ENCODE measurements at regions not wholly inside any gene's neighbourhood (a gene's known extent, or its start where the extent isn't known, plus 50 kb on each side); places are given as distances from the start of the nearest gene placed in this dataset.
A peak's percentile ranks its signal among the peaks of the same experiment; 100 is the strongest.
"Not testable (repeated sequence)": the region's sequence is repeated elsewhere in the genome, so short reads cannot be mapped to it uniquely, and the experiment has no call there.

DNA sequence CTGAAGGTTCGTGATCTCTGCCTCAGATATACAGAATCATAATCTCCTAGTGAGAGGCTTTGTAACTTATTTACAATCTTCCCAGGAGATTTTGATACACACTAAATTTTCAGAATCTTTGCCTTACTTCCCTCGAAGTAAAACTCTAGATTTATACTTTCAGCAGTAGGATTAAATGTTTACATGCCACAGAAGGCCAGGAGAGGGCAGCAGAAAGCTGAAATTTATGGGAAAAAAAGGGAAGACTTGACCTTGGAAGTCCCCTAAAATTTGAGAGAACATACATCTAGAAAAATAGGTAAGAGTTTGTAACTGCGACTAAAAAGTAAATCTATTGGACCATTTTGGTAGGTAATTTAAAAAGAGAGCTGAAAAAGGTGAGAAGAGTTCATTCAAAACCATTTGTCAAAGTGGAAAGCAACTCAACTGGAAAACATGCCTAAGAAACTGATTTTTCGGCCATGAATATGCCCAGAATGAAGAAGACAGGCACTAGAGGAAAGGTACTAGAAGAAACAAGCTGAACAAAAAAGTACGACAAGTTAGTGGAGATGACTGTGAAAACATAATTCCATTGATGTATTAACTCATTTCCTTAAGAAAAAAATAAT, 242.0 kb upstream of the MDGA2 start:
- no peaks in the 10 kb centered on the region for H3K27me3 ChIP-seq (ENCODE audit: insufficient read depth, low read length)
- H3K9me3 ChIP-seq (ENCODE audit: control insufficient read depth in 1 of 2, insufficient read depth in 1 of 2, low read depth in 1 of 2, low read length in 2 of 2), result no peaks in the 10 kb centered on the region; a peak in 1 of 4 replicates
- no TSS peak for BruUV-seq (replicated peaks)
- H2AFZ ChIP-seq (ENCODE audit: low read depth, low read length, poor library complexity, severe bottlenecking), result no peak overlapping the region
- intact Hi-C loops (cut with micrococcal nuclease), result loop anchor here (1.0 to 2.0 kb wide), 2 partner anchors 481 to 1255 kb away; no protein-coding TSS in a partner anchor
- TF ChIP-seq CBX3 (IDR thresholded peaks at IDR 0.05; ENCODE audit: low read depth), result no peak
- no peak for TF ChIP-seq ZNF274 (IDR thresholded peaks at IDR 0.05; ENCODE audit: low read depth, low read length)
- peak; percentile 53 for TF ChIP-seq RAD21 (IDR thresholded peaks at IDR 0.05; ENCODE audit: low read depth)
- TF ChIP-seq FOSL1 (IDR thresholded peaks at IDR 0.05; ENCODE audit: low read depth), result no peak
- no peak for TF ChIP-seq EZH2phosphoT487 (IDR thresholded peaks at IDR 0.05; ENCODE audit: borderline replicate concordance)
- TF ChIP-seq, protein P1, sequence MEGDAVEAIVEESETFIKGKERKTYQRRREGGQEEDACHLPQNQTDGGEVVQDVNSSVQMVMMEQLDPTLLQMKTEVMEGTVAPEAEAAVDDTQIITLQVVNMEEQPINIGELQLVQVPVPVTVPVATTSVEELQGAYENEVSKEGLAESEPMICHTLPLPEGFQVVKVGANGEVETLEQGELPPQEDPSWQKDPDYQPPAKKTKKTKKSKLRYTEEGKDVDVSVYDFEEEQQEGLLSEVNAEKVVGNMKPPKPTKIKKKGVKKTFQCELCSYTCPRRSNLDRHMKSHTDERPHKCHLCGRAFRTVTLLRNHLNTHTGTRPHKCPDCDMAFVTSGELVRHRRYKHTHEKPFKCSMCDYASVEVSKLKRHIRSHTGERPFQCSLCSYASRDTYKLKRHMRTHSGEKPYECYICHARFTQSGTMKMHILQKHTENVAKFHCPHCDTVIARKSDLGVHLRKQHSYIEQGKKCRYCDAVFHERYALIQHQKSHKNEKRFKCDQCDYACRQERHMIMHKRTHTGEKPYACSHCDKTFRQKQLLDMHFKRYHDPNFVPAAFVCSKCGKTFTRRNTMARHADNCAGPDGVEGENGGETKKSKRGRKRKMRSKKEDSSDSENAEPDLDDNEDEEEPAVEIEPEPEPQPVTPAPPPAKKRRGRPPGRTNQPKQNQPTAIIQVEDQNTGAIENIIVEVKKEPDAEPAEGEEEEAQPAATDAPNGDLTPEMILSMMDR (IDR thresholded peaks at IDR 0.05 in 2 of 3, conservative IDR thresholded peaks at IDR 0.05 in 1 of 3; ENCODE audit: borderline replicate concordance in 1 of 3, insufficient read depth in 1 of 3, low read depth in 2 of 3, low read length in 2 of 3), result peak; percentile 11 to 65 (median 37); a peak in 4 of 6 replicates
- TF ChIP-seq, protein P2, sequence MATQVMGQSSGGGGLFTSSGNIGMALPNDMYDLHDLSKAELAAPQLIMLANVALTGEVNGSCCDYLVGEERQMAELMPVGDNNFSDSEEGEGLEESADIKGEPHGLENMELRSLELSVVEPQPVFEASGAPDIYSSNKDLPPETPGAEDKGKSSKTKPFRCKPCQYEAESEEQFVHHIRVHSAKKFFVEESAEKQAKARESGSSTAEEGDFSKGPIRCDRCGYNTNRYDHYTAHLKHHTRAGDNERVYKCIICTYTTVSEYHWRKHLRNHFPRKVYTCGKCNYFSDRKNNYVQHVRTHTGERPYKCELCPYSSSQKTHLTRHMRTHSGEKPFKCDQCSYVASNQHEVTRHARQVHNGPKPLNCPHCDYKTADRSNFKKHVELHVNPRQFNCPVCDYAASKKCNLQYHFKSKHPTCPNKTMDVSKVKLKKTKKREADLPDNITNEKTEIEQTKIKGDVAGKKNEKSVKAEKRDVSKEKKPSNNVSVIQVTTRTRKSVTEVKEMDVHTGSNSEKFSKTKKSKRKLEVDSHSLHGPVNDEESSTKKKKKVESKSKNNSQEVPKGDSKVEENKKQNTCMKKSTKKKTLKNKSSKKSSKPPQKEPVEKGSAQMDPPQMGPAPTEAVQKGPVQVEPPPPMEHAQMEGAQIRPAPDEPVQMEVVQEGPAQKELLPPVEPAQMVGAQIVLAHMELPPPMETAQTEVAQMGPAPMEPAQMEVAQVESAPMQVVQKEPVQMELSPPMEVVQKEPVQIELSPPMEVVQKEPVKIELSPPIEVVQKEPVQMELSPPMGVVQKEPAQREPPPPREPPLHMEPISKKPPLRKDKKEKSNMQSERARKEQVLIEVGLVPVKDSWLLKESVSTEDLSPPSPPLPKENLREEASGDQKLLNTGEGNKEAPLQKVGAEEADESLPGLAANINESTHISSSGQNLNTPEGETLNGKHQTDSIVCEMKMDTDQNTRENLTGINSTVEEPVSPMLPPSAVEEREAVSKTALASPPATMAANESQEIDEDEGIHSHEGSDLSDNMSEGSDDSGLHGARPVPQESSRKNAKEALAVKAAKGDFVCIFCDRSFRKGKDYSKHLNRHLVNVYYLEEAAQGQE (IDR thresholded peaks at IDR 0.05; ENCODE audit: low read depth), result no peak
- H3K9me2 ChIP-seq (ENCODE audit: insufficient read depth), result no peaks in the 10 kb centered on the region
- peak; percentile 28 for DNase-seq (ENCODE audit: low read depth, low spot score)
- ChIA-PET POLR2A (no interaction called here), RAD21 (ENCODE audit: low non-redundant PET in 1 of 2, low total read pairs in 2 of 2, uncharacterized antibody in 2 of 2, unreplicated experiment in 2 of 2) (no interaction called here), CTCF (interaction anchor here (0.6 to 1.6 kb wide), 4 partner anchors 13 to 1633 kb away, joined by 3 to 4 read pairs (median 4); no protein-coding TSS in a partner anchor)
- H3K9ac ChIP-seq (ENCODE audit: low read length), result no peak overlapping the region
- no peaks in the 10 kb centered on the region for H3K36me3 ChIP-seq (ENCODE audit: control insufficient read depth in 1 of 2, insufficient read depth in 2 of 2, low read length in 2 of 2)
- H3K79me2 ChIP-seq (ENCODE audit: insufficient read depth, low read length), result no peaks in the 10 kb centered on the region
- no peak overlapping the region for H3K4me3 ChIP-seq (replicated peaks in 1 of 2; ENCODE audit: low read depth in 1 of 2, low read length in 2 of 2)
- H3K27ac ChIP-seq (ENCODE audit: low read depth, low read length), result no peak overlapping the region
- no peak for ATAC-seq
- H3K4me2 ChIP-seq (ENCODE audit: low read length), result no peak overlapping the region
- no peaks in the 10 kb centered on the region for H3K4me1 ChIP-seq (ENCODE audit: control insufficient read depth in 1 of 2, insufficient read depth in 2 of 2, low read length in 2 of 2)
- no peaks in the 10 kb centered on the region for H4K20me1 ChIP-seq (ENCODE audit: insufficient read depth)

DNA sequence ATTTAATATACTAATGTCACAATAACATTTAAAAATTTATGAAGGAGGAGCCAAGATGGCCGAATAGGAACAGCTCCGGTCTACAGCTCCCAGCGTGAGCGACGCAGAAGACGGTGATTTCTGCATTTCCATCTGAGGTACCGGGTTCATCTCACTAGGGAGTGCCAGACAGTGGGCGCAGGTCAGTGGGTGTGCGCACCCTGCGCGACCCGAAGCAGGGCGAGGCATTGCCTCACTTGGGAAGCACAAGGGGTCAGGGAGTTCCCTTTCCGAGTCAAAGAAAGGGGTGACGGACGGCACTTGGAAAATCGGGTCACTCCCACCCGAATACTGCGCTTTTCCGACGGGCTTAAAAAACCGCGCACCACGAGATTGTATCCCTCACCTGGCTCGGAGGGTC, 225.7 kb upstream of the MDGA2 start:
- BruUV-seq (replicated peaks); RAD21 ChIA-PET (ENCODE audit: low non-redundant PET in 1 of 2, low total read pairs in 2 of 2, uncharacterized antibody in 2 of 2, unreplicated experiment in 2 of 2); H3K79me2 ChIP-seq (ENCODE audit: insufficient read depth, low read length); H3K9me2 ChIP-seq (ENCODE audit: insufficient read depth); CTCF ChIA-PET; H3K27me3 ChIP-seq (ENCODE audit: insufficient read depth, low read length); H2AFZ ChIP-seq (ENCODE audit: low read depth, low read length, poor library complexity, severe bottlenecking); H3K4me3 ChIP-seq (replicated peaks in 1 of 2; ENCODE audit: low read depth in 1 of 2, low read length in 2 of 2); POLR2A ChIA-PET; H3K9ac ChIP-seq (ENCODE audit: low read length); H4K20me1 ChIP-seq (ENCODE audit: insufficient read depth); H3K27ac ChIP-seq (ENCODE audit: low read depth, low read length); DNase-seq (ENCODE audit: low read depth, low spot score); H3K4me2 ChIP-seq (ENCODE audit: low read length); H3K9me3 ChIP-seq (ENCODE audit: control insufficient read depth in 1 of 2, insufficient read depth in 1 of 2, low read depth in 1 of 2, low read length in 2 of 2); ATAC-seq; H3K4me1 ChIP-seq (ENCODE audit: control insufficient read depth in 1 of 2, insufficient read depth in 2 of 2, low read length in 2 of 2); intact Hi-C loops (cut with micrococcal nuclease); H3K36me3 ChIP-seq (ENCODE audit: control insufficient read depth in 1 of 2, insufficient read depth in 2 of 2, low read length in 2 of 2): not testable (repeated sequence)
